Inflammatory macrophage (primary cell): ENCODE measurements at regions not wholly inside any gene's neighbourhood (a gene's known extent, or its start where the extent isn't known, plus 50 kb on each side); places are given as distances from the start of the nearest gene placed in this dataset.
"Not testable (repeated sequence)": the region's sequence is repeated elsewhere in the genome, so short reads cannot be mapped to it uniquely, and the experiment has no call there.

Source experiments
- DNase-seq, 2 donors: peaks; one replicate each; pipeline ENCODE4 v3.0.0-alpha.2; 2020 to 2022

DNA sequence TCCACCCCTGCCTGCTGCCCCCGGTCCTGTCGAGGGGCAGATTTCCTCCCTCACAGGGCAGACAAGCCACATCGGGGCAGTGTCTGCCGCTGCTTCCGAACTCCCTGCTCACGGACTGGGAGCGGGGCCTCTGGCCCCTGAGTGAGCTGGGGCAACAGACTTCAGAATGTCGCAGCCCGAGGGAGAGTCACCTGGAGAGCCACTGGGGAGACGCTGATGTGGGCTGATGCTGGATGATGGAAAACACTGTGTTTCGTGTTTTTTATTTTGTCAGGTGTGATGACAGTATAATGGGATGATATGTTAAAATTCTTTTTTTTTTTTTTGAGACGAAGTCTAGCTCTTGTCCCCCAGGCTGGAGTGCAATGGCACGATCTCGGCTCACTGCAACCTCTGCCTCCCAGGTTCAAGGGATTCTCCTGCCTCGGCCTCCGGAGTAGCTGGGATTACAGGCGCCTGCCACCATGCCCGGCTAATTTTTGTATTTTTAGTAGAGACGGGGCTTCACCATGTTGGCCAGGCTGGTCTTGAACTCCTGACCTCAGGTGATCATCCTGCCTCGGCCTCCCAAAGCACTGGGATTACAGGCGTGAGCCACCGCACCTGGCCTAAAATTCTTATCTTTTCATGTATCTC, 52.1 kb upstream of the SEPTIN5 start:
- DNase-seq = not testable (repeated sequence)

DNA sequence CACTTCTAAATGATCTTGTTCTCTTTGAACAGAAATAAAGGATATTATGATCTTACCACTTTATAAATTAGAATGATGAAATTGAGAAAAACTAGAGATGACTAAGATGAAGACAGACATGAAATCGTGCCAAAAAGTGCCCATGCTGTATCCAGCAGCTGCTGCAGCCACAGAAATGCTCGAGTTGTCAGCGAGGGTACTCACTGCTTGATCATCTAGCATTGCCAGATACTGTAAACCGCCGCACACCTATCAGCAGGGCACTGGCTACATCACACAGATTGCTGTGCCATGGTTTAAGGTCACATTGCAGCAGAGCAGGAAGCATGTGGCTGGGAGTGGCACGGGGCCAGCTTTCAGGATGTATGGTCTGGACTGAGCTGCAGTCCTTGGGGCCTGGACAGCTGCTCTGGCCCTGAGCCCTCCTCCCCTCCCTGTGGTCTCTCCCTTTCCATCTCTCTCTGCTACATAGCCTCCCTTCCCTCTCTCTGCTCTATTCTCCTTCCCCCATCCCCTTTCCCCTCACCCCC, 51.0 kb upstream of the SEPTIN5 start:
- peak; percentile 36 to 57 for DNase-seq

DNA sequence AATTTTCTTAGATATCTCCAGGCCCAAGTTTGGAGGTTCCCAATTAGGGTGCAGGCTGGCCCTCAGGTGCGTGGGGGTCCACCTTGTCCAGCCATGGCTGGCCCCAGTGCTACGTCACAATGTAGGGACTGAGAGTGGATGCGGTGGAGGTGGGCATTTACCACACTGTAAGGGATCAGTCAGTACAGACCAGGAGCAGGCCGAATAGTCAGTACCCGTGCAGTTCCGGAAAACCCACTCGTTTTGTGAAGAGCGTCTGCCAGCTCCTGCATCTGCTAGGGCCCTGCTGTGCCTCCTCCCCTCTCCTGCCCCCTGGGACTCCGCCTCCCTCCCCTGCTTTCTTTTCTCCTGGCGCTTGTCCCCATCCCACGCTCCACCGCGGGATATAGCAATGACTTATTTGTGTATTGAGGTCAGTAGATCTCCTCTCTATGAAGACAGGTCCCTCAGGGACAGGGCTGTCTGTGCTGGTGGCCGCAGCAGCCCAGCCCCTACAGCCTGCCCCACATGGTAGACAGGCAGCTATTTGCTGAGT, 50.4 kb upstream of the SEPTIN5 start:
- peak in 1 of 2 donors; percentile 13 for DNase-seq

DNA sequence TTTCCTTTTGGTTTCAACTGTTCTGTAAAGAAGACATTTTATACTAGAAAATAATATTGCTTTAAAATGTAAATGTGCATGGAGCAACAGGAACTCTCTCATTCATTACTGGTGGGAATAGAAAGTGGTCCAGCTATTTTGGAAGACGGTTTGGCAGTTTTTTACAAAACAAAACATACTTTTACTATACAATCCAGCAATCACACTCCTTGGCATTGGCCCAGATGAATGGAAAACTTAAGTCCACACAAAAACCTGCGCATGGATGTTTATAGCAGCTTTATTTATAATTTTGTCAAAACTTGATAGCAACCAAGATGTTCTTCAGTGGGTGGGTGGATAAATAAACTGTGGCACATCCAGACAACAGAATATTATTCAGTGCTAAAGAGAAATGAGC, 49.9 kb upstream of the SEPTIN5 start:
- no peak for DNase-seq
